HL-60 (cell line): ENCODE measurements at regions not wholly inside any gene's neighbourhood (a gene's known extent, or its start where the extent isn't known, plus 50 kb on each side); places are given as distances from the start of the nearest gene placed in this dataset.
"Not testable (repeated sequence)": the region's sequence is repeated elsewhere in the genome, so short reads cannot be mapped to it uniquely, and the experiment has no call there.

ENCODE experiments used
- CTCF ChIP-seq: IDR thresholded peaks from one replicate; pipeline ENCODE4 v1.5.1; 2011; ENCODE audit warnings: low read length, control low read depth, inconsistent platforms; ENCODE audit not compliant: insufficient read depth
- POLR2AphosphoS5 ChIP-seq: IDR thresholded peaks from 2 replicates; pipeline ENCODE4 v1.6.1; 2012; ENCODE audit warnings: low read depth

GRCh38 chr1:149354579-149354978, 120.3 kb upstream of the NBPF19 start:
- not testable (repeated sequence) for TF ChIP-seq CTCF, POLR2AphosphoS5
